ENCODE measurements at regions not wholly inside any gene's neighbourhood (a gene's known extent, or its start where the extent isn't known, plus 50 kb on each side); places are given as distances from the start of the nearest gene placed in this dataset.

GRCh38 chr2:6372317-6372901 is 493.3 kb downstream of the CMPK2 start:
- H4K20me1 ChIP-seq (replicated peaks in 1 of 2; ENCODE audit: control insufficient read depth in 1 of 2, insufficient read depth in 2 of 2, low read length in 2 of 2) = no peaks in the 10 kb centered on the region
- H3K79me2 ChIP-seq (ENCODE audit: control insufficient read depth in 1 of 2, insufficient read depth in 2 of 2, low read length in 2 of 2) = no peaks in the 10 kb centered on the region
- H2BK15ac ChIP-seq (ENCODE audit: low read length) = no peak overlapping the region
- H3K36me3 ChIP-seq (ENCODE audit: control insufficient read depth in 2 of 4, insufficient read depth in 4 of 4, low read length in 3 of 4) = no peaks in the 10 kb centered on the region
- H3K56ac ChIP-seq (replicated peaks; ENCODE audit: insufficient read length, low read depth, low read length) = no peak overlapping the region
- H2BK5ac ChIP-seq (ENCODE audit: low read depth, low read length) = no peak overlapping the region
- H2BK12ac ChIP-seq (ENCODE audit: low read depth, low read length) = no peak overlapping the region
- no peak overlapping the region for H2BK20ac ChIP-seq (ENCODE audit: low read length)
- no peak overlapping the region for H3K4me3 ChIP-seq (ENCODE audit: extremely low read depth in 1 of 4, insufficient read depth in 2 of 4, low read depth in 3 of 4, low read length in 4 of 4)
- no peak overlapping the region for H3K4me2 ChIP-seq (ENCODE audit: insufficient read depth in 1 of 2, low read depth in 2 of 2, low read length in 2 of 2)
- no peak overlapping the region for H3K4ac ChIP-seq (replicated peaks; ENCODE audit: insufficient read length, low read depth, low read length)
- H3K23ac ChIP-seq (ENCODE audit: insufficient read length) = no peak overlapping the region
- no peak overlapping the region for H2AK5ac ChIP-seq (ENCODE audit: low read depth, low read length)
- no peaks in the 10 kb centered on the region for H3K9me3 ChIP-seq (ENCODE audit: insufficient read depth in 2 of 2, low read depth in 1 of 2, low read length in 1 of 2)
- no peak overlapping the region for H3K18ac ChIP-seq (ENCODE audit: extremely low read depth, low read length)
- ChIA-PET POLR2A (ENCODE audit: partially characterized antibody) (no interaction called here), CTCF (ENCODE audit: partially characterized antibody) (no interaction called here)
- no peak overlapping the region for H2AFZ ChIP-seq (ENCODE audit: low read length)
- H4K5ac ChIP-seq (ENCODE audit: insufficient read length, low read depth, low read length) = no peak overlapping the region
- H3K27me3 ChIP-seq (replicated peaks in 1 of 4; ENCODE audit: control insufficient read depth in 3 of 4, extremely low read depth in 1 of 4, insufficient read depth in 3 of 4, low read length in 3 of 4) = no peaks in the 10 kb centered on the region
- no peak overlapping the region for H4K91ac ChIP-seq (replicated peaks; ENCODE audit: insufficient read length, low read length)
- no peak overlapping the region for H4K8ac ChIP-seq (ENCODE audit: extremely low read depth, insufficient read depth, low read length)
- no peaks in the 10 kb centered on the region for H3K79me1 ChIP-seq (ENCODE audit: low read depth, low read length)
- DNase-seq (ENCODE audit: low read depth in 1 of 2, low spot score in 2 of 2) (no peak), FAIRE-seq (no peak)
- H3K23me2 ChIP-seq (ENCODE audit: low read depth, low read length) = no peaks in the 10 kb centered on the region
- H3K9ac ChIP-seq (replicated peaks in 1 of 4; ENCODE audit: extremely low read depth in 1 of 4, low read depth in 3 of 4, low read length in 3 of 4) = no peak overlapping the region
- H3K27ac ChIP-seq (ENCODE audit: low read depth, low read length) = no peak overlapping the region
- WGBS, 2 experiments (ENCODE audit: extremely low coverage in 1 of 2, insufficient coverage in 1 of 2, insufficient read length in 1 of 2, insufficient replicate concordance in 2 of 2, low coverage in 1 of 2, low lambda C conversion rate in 2 of 2, missing lambda C conversion rate in 1 of 2) = 98% methylated on average over 3 of the region's 3 CpGs; no CpG with 5 or more reads in 1 of the 2 experiments
- H3K14ac ChIP-seq (ENCODE audit: insufficient read length) = no peak overlapping the region
- no peak for TF ChIP-seq CEBPB (IDR thresholded peaks at IDR 0.05; ENCODE audit: low read depth, low read length)
- no peak for TF ChIP-seq POLR2AphosphoS5 (IDR thresholded peaks at IDR 0.05; ENCODE audit: low read depth, low read length)
- TF ChIP-seq TCF12 (IDR thresholded peaks at IDR 0.05; ENCODE audit: low read depth, low read length) = no peak
- TF ChIP-seq, protein P1, sequence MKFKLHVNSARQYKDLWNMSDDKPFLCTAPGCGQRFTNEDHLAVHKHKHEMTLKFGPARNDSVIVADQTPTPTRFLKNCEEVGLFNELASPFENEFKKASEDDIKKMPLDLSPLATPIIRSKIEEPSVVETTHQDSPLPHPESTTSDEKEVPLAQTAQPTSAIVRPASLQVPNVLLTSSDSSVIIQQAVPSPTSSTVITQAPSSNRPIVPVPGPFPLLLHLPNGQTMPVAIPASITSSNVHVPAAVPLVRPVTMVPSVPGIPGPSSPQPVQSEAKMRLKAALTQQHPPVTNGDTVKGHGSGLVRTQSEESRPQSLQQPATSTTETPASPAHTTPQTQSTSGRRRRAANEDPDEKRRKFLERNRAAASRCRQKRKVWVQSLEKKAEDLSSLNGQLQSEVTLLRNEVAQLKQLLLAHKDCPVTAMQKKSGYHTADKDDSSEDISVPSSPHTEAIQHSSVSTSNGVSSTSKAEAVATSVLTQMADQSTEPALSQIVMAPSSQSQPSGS (IDR thresholded peaks at IDR 0.05; ENCODE audit: low read length) = no peak
- TF ChIP-seq SP4 (IDR thresholded peaks at IDR 0.05; ENCODE audit: low read length) = no peak
- TF ChIP-seq CHD2 (IDR thresholded peaks at IDR 0.05; ENCODE audit: low read length) = no peak
- no peak for TF ChIP-seq GTF2F1 (IDR thresholded peaks at IDR 0.05; ENCODE audit: borderline replicate concordance, low read depth, low read length)
- no peak for TF ChIP-seq SRF (IDR thresholded peaks at IDR 0.05; ENCODE audit: low read depth, low read length)
- no peak for TF ChIP-seq YY1 (IDR thresholded peaks at IDR 0.05; ENCODE audit: low read depth, low read length)
- no peak for TF ChIP-seq BRCA1 (IDR thresholded peaks at IDR 0.05; ENCODE audit: low read depth, low read length)
- TF ChIP-seq PHF8 (conservative IDR thresholded peaks at IDR 0.05; ENCODE audit: low read depth, low read length) = no peak
- no peak for TF ChIP-seq KDM1A (IDR thresholded peaks at IDR 0.05; ENCODE audit: borderline replicate concordance, low read length)
- TF ChIP-seq HDAC2 (IDR thresholded peaks at IDR 0.05; ENCODE audit: borderline replicate concordance in 1 of 2, low read depth in 2 of 2, low read length in 2 of 2) = no peak
- H3K4me1 ChIP-seq (replicated peaks in 1 of 4; ENCODE audit: control insufficient read depth in 3 of 4, insufficient read depth in 4 of 4, low read length in 3 of 4) = no peaks in the 10 kb centered on the region
- H2BK120ac ChIP-seq (replicated peaks; ENCODE audit: low read depth, low read length) = no peak overlapping the region

All from H1 (cell line).